Nephron (organoid): ENCODE measurements at regions not wholly inside any gene's neighbourhood (a gene's known extent, or its start where the extent isn't known, plus 50 kb on each side); places are given as distances from the start of the nearest gene placed in this dataset.
A peak's percentile ranks its signal among the peaks of the same experiment; 100 is the strongest.

Experiments used
- H3K27ac Mint-ChIP-seq, 3 experiments: 2 replicates each; pipeline ENCODE4 v1.8.0; 2020; ENCODE audit warnings: mixed read lengths in 3 of 3, mild to moderate bottlenecking in 2 of 3, moderate library complexity in 1 of 3
- H3K27me3 Mint-ChIP-seq: 2 replicates; pipeline ENCODE4 v1.8.0; 2021; ENCODE audit warnings: low read depth, mild to moderate bottlenecking, moderate library complexity, mixed read lengths
- H3K36me3 Mint-ChIP-seq: 2 replicates; pipeline ENCODE4 v1.8.0; 2020; ENCODE audit warnings: low read depth, mixed read lengths
- H3K4me1 Mint-ChIP-seq: 2 replicates; pipeline ENCODE4 v1.8.0; 2020; ENCODE audit warnings: mixed read lengths
- H3K4me3 Mint-ChIP-seq, 3 experiments: 2 replicates each; pipeline ENCODE4 v1.8.0; 2020; ENCODE audit warnings: mild to moderate bottlenecking in 3 of 3, mixed read lengths in 3 of 3, moderate library complexity in 2 of 3
- H3K9me3 Mint-ChIP-seq: 2 replicates; pipeline ENCODE4 v1.8.0; 2020; ENCODE audit warnings: mixed read lengths
- TF ChIP-seq, protein P1 (sequence below), 3 experiments: fragments of 200-600 bp; sonication (generic); IDR thresholded peaks; one replicate each; pipeline ENCODE4 v1.5.0; 2021; ENCODE audit warnings: antibody characterized with exemption in 3 of 3; ENCODE audit not compliant: unreplicated experiment in 3 of 3

DNA sequence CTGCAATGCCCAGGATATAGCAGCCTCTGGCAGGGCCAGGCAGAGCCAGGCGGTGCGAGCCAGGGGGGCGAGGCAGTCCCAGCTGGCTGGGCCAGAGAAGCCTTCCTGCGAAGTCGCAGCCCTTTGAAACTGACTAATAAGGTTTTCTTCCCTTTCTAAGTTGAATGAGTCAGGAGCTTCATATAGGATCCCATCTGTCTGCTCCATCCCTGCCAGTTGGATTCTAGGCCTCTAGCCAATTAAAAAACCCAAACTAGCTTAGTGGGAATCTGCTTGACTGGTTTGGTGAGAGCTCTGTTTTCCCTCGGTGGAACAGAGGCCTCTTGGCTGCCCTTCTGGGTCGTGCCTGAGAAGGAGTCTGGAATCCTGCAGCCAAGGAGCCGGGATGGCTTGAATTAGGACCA is 70.1 kb upstream of the RAPGEF1 start:
- Mint-ChIP-seq H3K9me3 (no peaks in the 10 kb centered on the region), H3K4me1 (peaks cover 33% of the 10 kb centered on the region), H3K4me3 (no peak overlapping the region), H3K27ac (no peak overlapping the region), H3K36me3 (no peaks in the 10 kb centered on the region), H3K27me3 (peaks cover 60% of the 10 kb centered on the region)
- TF ChIP-seq, protein P1, sequence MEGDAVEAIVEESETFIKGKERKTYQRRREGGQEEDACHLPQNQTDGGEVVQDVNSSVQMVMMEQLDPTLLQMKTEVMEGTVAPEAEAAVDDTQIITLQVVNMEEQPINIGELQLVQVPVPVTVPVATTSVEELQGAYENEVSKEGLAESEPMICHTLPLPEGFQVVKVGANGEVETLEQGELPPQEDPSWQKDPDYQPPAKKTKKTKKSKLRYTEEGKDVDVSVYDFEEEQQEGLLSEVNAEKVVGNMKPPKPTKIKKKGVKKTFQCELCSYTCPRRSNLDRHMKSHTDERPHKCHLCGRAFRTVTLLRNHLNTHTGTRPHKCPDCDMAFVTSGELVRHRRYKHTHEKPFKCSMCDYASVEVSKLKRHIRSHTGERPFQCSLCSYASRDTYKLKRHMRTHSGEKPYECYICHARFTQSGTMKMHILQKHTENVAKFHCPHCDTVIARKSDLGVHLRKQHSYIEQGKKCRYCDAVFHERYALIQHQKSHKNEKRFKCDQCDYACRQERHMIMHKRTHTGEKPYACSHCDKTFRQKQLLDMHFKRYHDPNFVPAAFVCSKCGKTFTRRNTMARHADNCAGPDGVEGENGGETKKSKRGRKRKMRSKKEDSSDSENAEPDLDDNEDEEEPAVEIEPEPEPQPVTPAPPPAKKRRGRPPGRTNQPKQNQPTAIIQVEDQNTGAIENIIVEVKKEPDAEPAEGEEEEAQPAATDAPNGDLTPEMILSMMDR (IDR thresholded peaks at IDR 0.05; ENCODE audit: unreplicated experiment in 3 of 3): no peak

DNA sequence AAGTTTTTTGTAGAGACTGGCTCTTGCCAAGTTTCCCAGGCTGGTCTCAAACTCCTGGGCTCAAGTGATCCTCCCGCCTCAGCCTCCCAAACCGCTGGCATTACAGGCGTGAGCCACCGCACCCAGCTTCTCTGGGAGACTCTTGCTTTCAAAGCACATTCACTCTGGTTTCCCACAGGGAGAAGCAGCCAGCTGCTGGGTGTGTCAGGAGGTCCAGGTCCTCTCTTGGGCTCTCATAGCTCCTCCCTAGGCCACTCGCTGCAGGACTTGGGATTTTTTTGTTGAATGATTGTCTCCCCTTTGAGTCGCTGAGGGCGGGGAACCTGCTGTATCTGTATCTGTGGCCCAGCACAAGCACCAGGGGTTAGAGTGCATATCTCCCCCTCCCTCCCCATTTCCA is 68.4 kb upstream of the RAPGEF1 start:
- Mint-ChIP-seq H3K9me3 (no peaks in the 10 kb centered on the region), H3K36me3 (no peaks in the 10 kb centered on the region), H3K27ac (no peak overlapping the region), H3K4me3 (no peak overlapping the region), H3K27me3 (peaks cover 65% of the 10 kb centered on the region), H3K4me1 (peaks cover 33% of the 10 kb centered on the region)
- TF ChIP-seq, protein P1 (IDR thresholded peaks at IDR 0.05; ENCODE audit: unreplicated experiment in 3 of 3): no peak

DNA sequence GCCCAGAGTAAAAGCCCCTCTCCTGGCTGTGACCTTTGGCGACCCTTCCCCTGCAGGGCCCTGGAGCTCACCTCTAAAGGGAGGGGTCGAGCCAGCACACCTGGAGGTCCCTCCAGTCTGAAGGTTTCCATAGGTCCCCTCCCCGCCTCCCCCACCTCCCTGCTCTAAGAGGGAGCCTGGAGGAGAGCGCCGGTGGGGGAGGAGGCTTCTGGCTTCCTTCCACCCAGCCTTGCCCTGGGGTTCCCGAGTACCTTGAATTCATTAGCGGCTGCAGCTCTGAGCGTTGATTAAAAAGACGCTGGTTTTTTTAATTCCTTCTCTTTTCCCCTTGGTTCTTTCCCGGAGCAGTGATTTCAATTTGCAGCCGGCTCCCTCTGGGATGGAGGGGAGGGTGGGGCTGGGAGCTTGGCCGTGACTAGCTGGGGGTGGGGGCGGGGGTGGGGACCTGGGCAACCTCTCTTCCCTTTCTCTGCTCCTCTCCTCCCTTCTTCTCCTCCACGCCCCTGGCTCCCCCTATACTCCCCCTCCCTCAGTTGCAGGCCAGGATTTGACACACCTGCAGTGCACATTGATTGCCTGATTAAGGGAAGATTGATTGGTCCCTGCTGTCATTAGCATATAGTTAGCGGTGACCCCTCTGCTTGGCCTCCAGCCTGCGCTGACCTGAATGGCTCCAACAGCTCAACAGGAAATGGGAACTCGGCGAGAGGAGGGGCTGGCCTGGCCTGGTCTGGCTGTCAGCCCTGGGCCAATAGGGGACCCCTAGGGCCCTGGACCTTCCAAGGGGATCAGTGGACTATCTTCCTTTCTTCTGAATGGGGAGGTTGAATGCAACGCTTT is 67.5 kb upstream of the RAPGEF1 start:
- TF ChIP-seq, protein P1 (IDR thresholded peaks at IDR 0.05; ENCODE audit: unreplicated experiment in 3 of 3): no peak
- Mint-ChIP-seq H3K9me3 (no peaks in the 10 kb centered on the region), H3K36me3 (no peaks in the 10 kb centered on the region), H3K4me3 (peak overlapping the region in 1 of 3 experiments; percentile 62), H3K27me3 (peaks cover 66% of the 10 kb centered on the region), H3K4me1 (peaks cover 29% of the 10 kb centered on the region), H3K27ac (peak overlapping the region in 1 of 3 experiments; percentile 10)

DNA sequence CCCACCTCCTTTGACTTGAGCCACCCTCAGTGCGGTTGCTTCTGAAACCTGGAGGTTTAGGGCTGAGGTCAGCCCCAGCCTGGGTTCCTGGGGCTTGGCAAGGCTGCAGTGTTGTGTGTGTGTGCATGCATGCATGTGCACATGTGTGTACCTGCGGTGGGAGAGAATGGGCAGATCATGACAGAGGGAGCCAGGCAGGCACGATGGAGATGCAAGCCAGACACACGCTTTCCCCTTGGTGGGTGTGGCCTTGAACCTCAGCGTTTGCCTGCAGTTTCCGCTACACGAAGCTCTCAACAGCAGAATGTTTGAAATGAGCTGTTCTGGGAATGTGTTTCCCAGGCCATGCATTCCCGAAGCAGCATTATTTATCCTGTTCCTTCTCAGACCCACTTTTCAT is 65.9 kb upstream of the RAPGEF1 start:
- H3K4me1 Mint-ChIP-seq: peaks cover 21% of the 10 kb centered on the region
- TF ChIP-seq, protein P1 (IDR thresholded peaks at IDR 0.05; ENCODE audit: unreplicated experiment in 3 of 3): no peak
- H3K9me3 Mint-ChIP-seq: no peaks in the 10 kb centered on the region
- no peak overlapping the region for H3K4me3 Mint-ChIP-seq
- H3K36me3 Mint-ChIP-seq: no peaks in the 10 kb centered on the region
- no peak overlapping the region for H3K27ac Mint-ChIP-seq
- peaks cover 68% of the 10 kb centered on the region for H3K27me3 Mint-ChIP-seq

DNA sequence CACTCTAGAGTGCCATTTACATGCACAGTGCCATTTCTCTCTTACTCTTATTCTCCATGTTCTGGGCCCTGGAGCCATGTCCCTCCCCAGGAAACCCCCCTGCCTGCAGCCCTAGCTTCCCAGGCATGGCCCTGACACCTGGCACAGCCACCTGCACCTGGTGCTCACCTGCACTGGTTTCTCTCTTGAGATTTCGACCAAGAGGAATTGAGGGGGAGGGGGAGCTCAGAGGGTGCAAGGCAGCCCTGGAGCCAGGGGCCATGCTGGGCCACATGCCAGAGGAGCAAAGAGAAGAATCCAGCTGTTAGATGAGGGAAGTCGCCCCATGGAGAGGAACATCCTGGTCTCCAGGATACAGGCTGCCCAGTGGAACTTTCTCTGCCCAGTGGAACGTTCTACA is 65.0 kb upstream of the RAPGEF1 start:
- TF ChIP-seq, protein P1 (IDR thresholded peaks at IDR 0.05; ENCODE audit: unreplicated experiment in 3 of 3): no peak
- H3K9me3 Mint-ChIP-seq: no peaks in the 10 kb centered on the region
- no peak overlapping the region for H3K27ac Mint-ChIP-seq
- peaks cover 13% of the 10 kb centered on the region for H3K4me1 Mint-ChIP-seq
- H3K4me3 Mint-ChIP-seq: no peak overlapping the region
- H3K36me3 Mint-ChIP-seq: no peaks in the 10 kb centered on the region
- H3K27me3 Mint-ChIP-seq: peaks cover 68% of the 10 kb centered on the region
